Esophagus muscularis mucosa (tissue), 4 donors: ENCODE measurements at regions not wholly inside any gene's neighbourhood (a gene's known extent, or its start where the extent isn't known, plus 50 kb on each side); places are given as distances from the start of the nearest gene placed in this dataset.
A peak's percentile ranks its signal among the peaks of the same experiment; 100 is the strongest.

ENCODE experiments used
- EP300 ChIP-seq: sonication (generic); formaldehyde crosslinking; IDR thresholded peaks from one replicate; pipeline ENCODE4 v1.6.1; 2017; ENCODE audit warnings: antibody characterized with exemption
- POLR2A ChIP-seq: fragments of 450-650 bp; IDR thresholded peaks from one replicate; pipeline ENCODE4 v1.6.1; 2017; ENCODE audit warnings: antibody characterized with exemption, moderate library complexity, mild to moderate bottlenecking, low read depth
- POLR2AphosphoS5 ChIP-seq, 2 donors: sonication (generic); formaldehyde crosslinking; IDR thresholded peaks; one replicate each; pipeline ENCODE4 v1.6.1; 2017; ENCODE audit warnings: antibody characterized with exemption in 2 of 2
- TF ChIP-seq, protein P1 (sequence below), 3 experiments: fragments of 200-600 bp in 2 of 3; fragments of 450-650 bp in 1 of 3; sonication (generic) in 2 of 3; IDR thresholded peaks; one replicate each; pipeline ENCODE4 v1.5.1; 2017 to 2019; ENCODE audit warnings: antibody characterized with exemption in 3 of 3, mild to moderate bottlenecking in 2 of 3, moderate library complexity in 1 of 3

DNA sequence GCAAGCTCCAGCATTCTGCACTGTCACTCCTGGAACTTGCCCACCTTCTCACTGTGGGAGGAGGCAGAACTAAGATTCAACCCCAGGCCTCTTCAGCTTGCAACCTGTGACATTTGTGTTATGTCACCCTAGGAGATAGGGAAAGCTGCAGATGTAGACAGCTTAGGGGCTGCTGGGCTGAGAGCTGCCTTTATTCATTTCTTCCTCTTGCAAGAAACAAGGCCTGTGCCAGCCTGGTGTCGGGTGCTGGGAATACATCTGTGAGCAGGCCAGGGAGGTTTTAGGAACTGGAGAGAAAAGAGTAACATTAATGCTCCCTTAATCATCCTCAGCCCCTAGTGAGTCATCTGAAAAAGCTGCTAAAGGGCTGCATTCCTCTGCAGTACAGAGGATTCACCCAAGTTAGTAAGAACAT lies 101.8 kb downstream of the FGF18 start:
- TF ChIP-seq, protein P1, sequence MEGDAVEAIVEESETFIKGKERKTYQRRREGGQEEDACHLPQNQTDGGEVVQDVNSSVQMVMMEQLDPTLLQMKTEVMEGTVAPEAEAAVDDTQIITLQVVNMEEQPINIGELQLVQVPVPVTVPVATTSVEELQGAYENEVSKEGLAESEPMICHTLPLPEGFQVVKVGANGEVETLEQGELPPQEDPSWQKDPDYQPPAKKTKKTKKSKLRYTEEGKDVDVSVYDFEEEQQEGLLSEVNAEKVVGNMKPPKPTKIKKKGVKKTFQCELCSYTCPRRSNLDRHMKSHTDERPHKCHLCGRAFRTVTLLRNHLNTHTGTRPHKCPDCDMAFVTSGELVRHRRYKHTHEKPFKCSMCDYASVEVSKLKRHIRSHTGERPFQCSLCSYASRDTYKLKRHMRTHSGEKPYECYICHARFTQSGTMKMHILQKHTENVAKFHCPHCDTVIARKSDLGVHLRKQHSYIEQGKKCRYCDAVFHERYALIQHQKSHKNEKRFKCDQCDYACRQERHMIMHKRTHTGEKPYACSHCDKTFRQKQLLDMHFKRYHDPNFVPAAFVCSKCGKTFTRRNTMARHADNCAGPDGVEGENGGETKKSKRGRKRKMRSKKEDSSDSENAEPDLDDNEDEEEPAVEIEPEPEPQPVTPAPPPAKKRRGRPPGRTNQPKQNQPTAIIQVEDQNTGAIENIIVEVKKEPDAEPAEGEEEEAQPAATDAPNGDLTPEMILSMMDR (IDR thresholded peaks at IDR 0.05): peak in 1 of 3 experiments; percentile 25
- TF ChIP-seq POLR2AphosphoS5 (IDR thresholded peaks at IDR 0.05) (peak in 1 of 2 donors; percentile 61), POLR2A (no peak), EP300 (no peak)
